PC-9 (cell line): ENCODE measurements at regions not wholly inside any gene's neighbourhood (a gene's known extent, or its start where the extent isn't known, plus 50 kb on each side); places are given as distances from the start of the nearest gene placed in this dataset.

Experiments used
- CTCF ChIP-seq: fragments of 200-600 bp; sonication (generic); conservative IDR thresholded peaks from 2 replicates; pipeline ENCODE4 v1.6.1; 2017; ENCODE audit warnings: mixed run types, antibody characterized with exemption, mild to moderate bottlenecking, moderate library complexity
- EZH2 ChIP-seq: fragments of 200-600 bp; sonication (generic); IDR thresholded peaks from 2 replicates; pipeline ENCODE4 v1.8.0; 2017; ENCODE audit warnings: antibody characterized with exemption, low read depth

- TF ChIP-seq CTCF, result no peak
- no peak for TF ChIP-seq EZH2
Observed at GRCh38 chr3:77915336-77915735, 875.4 kb downstream of the ROBO2 start.
